GM12878 (cell line): ENCODE measurements at regions not wholly inside any gene's neighbourhood (a gene's known extent, or its start where the extent isn't known, plus 50 kb on each side); places are given as distances from the start of the nearest gene placed in this dataset.

Experiments
- ATAC-seq: fragments of 200-7000 bp; cut with Tn5 transposase; 3 replicates; pipeline ENCODE4 v1.9.1; 2020; ENCODE audit warnings: mild to moderate bottlenecking, moderate library complexity
- BruUV-seq: library from RNA; stranded (reverse); fragments of 400-500 nt; replicated peaks from 2 replicates; lab custom pipeline; 2021; lab: Mats Ljungman, UMichigan
- CTCF ChIA-PET: fragments of 300-600 bp; sonication (Branson Sonifier 250); formaldehyde crosslinking; extraction: SDS; loops from one replicate; lab custom pipeline; 2021; ENCODE audit warnings: inconsistent platforms; lab: Yijun Ruan, JAX
- POLR2A ChIA-PET: fragments of 350-600 bp; formaldehyde crosslinking; extraction: SDS; loops from one replicate; lab custom pipeline; 2021; ENCODE audit warnings: inconsistent platforms; lab: Charles Lee
- RAD21 ChIA-PET: fragments of 300-600 bp; sonication (Branson Sonifier 250); formaldehyde crosslinking; loops from one replicate; lab custom pipeline; 2023; ENCODE audit warnings: antibody characterized with exemption; ENCODE audit not compliant: unreplicated experiment; lab: Charles Lee
- SMC1A ChIA-PET: fragments of 300-600 bp; sonication (Branson Sonifier 250); formaldehyde crosslinking; loops from one replicate; lab custom pipeline; 2023; ENCODE audit not compliant: unreplicated experiment, uncharacterized antibody; lab: Charles Lee
- DNase-seq: peaks from one replicate; pipeline ENCODE4 v3.0.0-alpha.2; 2011; ENCODE audit warnings: low read depth, low spot score
- FAIRE-seq: peaks from 3 replicates; lab custom pipeline; 2011; peaks lifted over from hg19 to GRCh38; lab: Jason Lieb, UNC
- H2AFZ ChIP-seq: 2 replicates; pipeline ENCODE4 v1.6.0; 2011; ENCODE audit warnings: low read depth, low read length, control low read depth; ENCODE audit not compliant: control insufficient read depth
- H3K27ac ChIP-seq: 2 replicates; pipeline ENCODE4 v1.5.1; 2011; ENCODE audit warnings: control low read depth; ENCODE audit not compliant: control insufficient read depth, insufficient read depth
- H3K27me3 ChIP-seq, 2 experiments: replicated peaks in 1 of 2; 2 replicates each; pipeline versions ENCODE4 v1.6.0 to v1.6.1; 2011; ENCODE audit warnings: low read length in 1 of 2; ENCODE audit not compliant: control insufficient read depth in 2 of 2, insufficient read depth in 2 of 2
- H3K36me3 ChIP-seq, 2 experiments: 2 replicates each; pipeline ENCODE4 v1.5.1; 2011; ENCODE audit warnings: low read length in 1 of 2; ENCODE audit not compliant: control insufficient read depth in 2 of 2, insufficient read depth in 2 of 2
- H3K4me1 ChIP-seq: 2 replicates; pipeline ENCODE4 v1.6.1; 2011; ENCODE audit warnings: mild to moderate bottlenecking, low read length, moderate library complexity, mixed read lengths; ENCODE audit not compliant: control insufficient read depth, insufficient read depth
- H3K4me2 ChIP-seq: 2 replicates; pipeline ENCODE4 v1.6.0; 2011; ENCODE audit warnings: control low read depth; ENCODE audit not compliant: control insufficient read depth, insufficient read depth
- H3K4me3 ChIP-seq: fragments of 200-600 bp; sonication (generic); 2 replicates; pipeline ENCODE4 v1.5.1; 2016
- H3K79me2 ChIP-seq: 2 replicates; pipeline ENCODE4 v1.6.0; 2011; ENCODE audit warnings: low read length; ENCODE audit not compliant: control insufficient read depth, insufficient read depth
- H3K9ac ChIP-seq: 2 replicates; pipeline ENCODE4 v1.8.0; 2011; ENCODE audit warnings: low read length, control low read depth, mixed read lengths; ENCODE audit not compliant: control insufficient read depth, insufficient read depth
- H3K9me3 ChIP-seq: replicated peaks from 3 replicates; pipeline ENCODE4 v1.5.1; 2011; ENCODE audit warnings: mild to moderate bottlenecking, low read length; ENCODE audit not compliant: control insufficient read depth, insufficient read depth
- H4K20me1 ChIP-seq: 2 replicates; pipeline ENCODE4 v1.6.0; 2011; ENCODE audit not compliant: control insufficient read depth, insufficient read depth
- FOS ChIP-seq: IDR thresholded peaks from 3 replicates; pipeline ENCODE4 v1.6.1; 2011; ENCODE audit warnings: borderline replicate concordance; ENCODE audit not compliant: insufficient read length; ENCODE audit errors: extremely low read depth
- HDAC6 ChIP-seq: fragments of 200-600 bp; sonication (generic); IDR thresholded peaks from one replicate; pipeline ENCODE4 v1.8.0; 2017; ENCODE audit warnings: antibody characterized with exemption; ENCODE audit not compliant: unreplicated experiment
- JUNB ChIP-seq: IDR thresholded peaks from 2 replicates; pipeline ENCODE4 v1.6.1; 2016; ENCODE audit warnings: antibody characterized with exemption, mild to moderate bottlenecking
- MYC ChIP-seq: IDR thresholded peaks from 2 replicates; pipeline ENCODE4 v1.6.1; 2011; ENCODE audit warnings: mild to moderate bottlenecking, low read length, moderate library complexity, inconsistent platforms; ENCODE audit not compliant: insufficient read depth, insufficient replicate concordance, insufficient read length, severe bottlenecking
- RB1 ChIP-seq: fragments of 450-650 bp; formaldehyde crosslinking; IDR thresholded peaks from 2 replicates; pipeline ENCODE4 v1.6.1; 2017; ENCODE audit warnings: mild to moderate bottlenecking, borderline replicate concordance
- SUPT20H ChIP-seq: IDR thresholded peaks from 2 replicates; pipeline ENCODE4 v1.6.1; 2011; ENCODE audit warnings: low read depth, mild to moderate bottlenecking, low read length, moderate library complexity, borderline replicate concordance; ENCODE audit not compliant: control insufficient read depth
- ZBTB11 ChIP-seq: fragments of 450-650 bp; formaldehyde crosslinking; IDR thresholded peaks from 2 replicates; pipeline ENCODE4 v1.5.0; 2022; ENCODE audit warnings: mild to moderate bottlenecking, missing genetic modification characterization
- ZNF687 ChIP-seq: fragments of 450-650 bp; IDR thresholded peaks from 2 replicates; pipeline ENCODE4 v1.6.1; 2017; ENCODE audit warnings: mild to moderate bottlenecking, moderate library complexity
- WGBS: methylation state at CpG from one replicate; pipeline ENCODE4 v1.1.6; 2016; ENCODE audit warnings: low lambda C conversion rate; ENCODE audit not compliant: insufficient replicate concordance, insufficient coverage; ENCODE audit errors: missing lambda C conversion rate; 5-methylcytosine and 5-hydroxymethylcytosine counted together
- in situ Hi-C: fragments of 300-500 bp; cut with MboI; formaldehyde crosslinking; loops from 9 replicates; pipeline ENCODE4 v1.14.3; 2018; ENCODE audit warnings: mixed read lengths
- intact Hi-C: fragments of 100-400 bp; cut with micrococcal nuclease; formaldehyde crosslinking; loops from one replicate; pipeline ENCODE4 v1.14.2; 2022; ENCODE audit not compliant: unreplicated experiment

- no peaks in the 10 kb centered on the region for H3K79me2 ChIP-seq
- H3K27me3 ChIP-seq: no peaks in the 10 kb centered on the region
- no peaks in the 10 kb centered on the region for H3K36me3 ChIP-seq
- POLR2A ChIA-PET: no interaction called here
- 0% methylated on average over 1 of the region's 1 CpG for WGBS
- DNase-seq (no peak), ATAC-seq (no peak), FAIRE-seq (no peak)
- CTCF ChIA-PET: interaction anchor here (0.8 to 2.6 kb wide), 3 partner anchors 7 to 92 kb away, joined by 4 to 9 read pairs (median 4); no protein-coding TSS in a partner anchor
- BruUV-seq: no TSS peak
- in situ Hi-C loops (no loop called here), intact Hi-C loops (no loop called here)
- no peaks in the 10 kb centered on the region for H3K4me1 ChIP-seq
- H3K4me2 ChIP-seq: no peak overlapping the region
- no peak overlapping the region for H3K9ac ChIP-seq
- RAD21 ChIA-PET: no interaction called here
- H4K20me1 ChIP-seq: no peaks in the 10 kb centered on the region
- no peak overlapping the region for H3K27ac ChIP-seq
- SMC1A ChIA-PET: interaction anchor here (1.2 to 1.8 kb wide), 3 partner anchors 10 to 92 kb away, joined by 3 to 6 read pairs (median 6); no protein-coding TSS in a partner anchor
- no peak overlapping the region for H2AFZ ChIP-seq
- TF ChIP-seq SUPT20H (no peak), ZBTB11 (CRISPR knock-in tag) (no peak)
- no peak overlapping the region for H3K4me3 ChIP-seq
- H3K9me3 ChIP-seq: no peaks in the 10 kb centered on the region
These were observed 59.1 kb upstream of the NT5E start for GRCh38 chr6:85390775-85391174.

GRCh38 chr6:85390105-85390728, 59.7 kb upstream of the NT5E start:
- Histone ChIP-seq H3K36me3 (no peaks in the 10 kb centered on the region), H3K27me3 (no peaks in the 10 kb centered on the region), H3K9ac (no peak overlapping the region), H3K27ac (no peak overlapping the region), H2AFZ (no peak overlapping the region), H3K79me2 (no peaks in the 10 kb centered on the region), H3K4me1 (no peaks in the 10 kb centered on the region), H3K4me2 (no peak overlapping the region), H3K9me3 (no peaks in the 10 kb centered on the region), H3K4me3 (no peak overlapping the region), H4K20me1 (no peaks in the 10 kb centered on the region)
- DNase-seq: no peak
- SMC1A ChIA-PET: interaction anchor here (1.7 to 1.8 kb wide), 2 partner anchors 10 to 92 kb away, joined by 6 read pairs; no protein-coding TSS in a partner anchor
- 79% methylated on average over 2 of the region's 2 CpGs for WGBS
- TF ChIP-seq MYC (no peak), JUNB (no peak), HDAC6 (no peak), RB1 (no peak), FOS (no peak), ZNF687 (no peak)
- FAIRE-seq: no peak
- in situ Hi-C loops (no loop called here), intact Hi-C loops (no loop called here)
- BruUV-seq: no TSS peak
- RAD21 ChIA-PET: no interaction called here
- no peak for ATAC-seq
- CTCF ChIA-PET: interaction anchor here (2.6 kb wide), 1 partner anchor 93 kb away, joined by 9 read pairs; no protein-coding TSS in a partner anchor
- POLR2A ChIA-PET: no interaction called here
